HepG2 (cell line): ENCODE measurements at regions not wholly inside any gene's neighbourhood (a gene's known extent, or its start where the extent isn't known, plus 50 kb on each side); places are given as distances from the start of the nearest gene placed in this dataset.
"Not testable (repeated sequence)": the region's sequence is repeated elsewhere in the genome, so short reads cannot be mapped to it uniquely, and the experiment has no call there.

Experiments used
- ATAC-seq: fragments of 200-7000 bp; cut with Tn5 transposase; 3 replicates; pipeline ENCODE4 v1.9.1; 2020; ENCODE audit warnings: mild to moderate bottlenecking, moderate library complexity
- BruUV-seq: library from RNA; stranded (reverse); fragments of 400-500 nt; replicated peaks from 2 replicates; lab custom pipeline; 2021; lab: Mats Ljungman, UMichigan
- CTCF ChIA-PET: fragments of 300-600 bp; formaldehyde crosslinking; extraction: SDS; loops from one replicate; lab custom pipeline; 2021; ENCODE audit warnings: low total read pairs, inconsistent platforms, low intra/inter-chr PET ratio; lab: Yijun Ruan, JAX
- POLR2A ChIA-PET: fragments of 350-600 bp; sonication (Branson Sonifier 250); formaldehyde crosslinking; loops from one replicate; lab custom pipeline; 2020; ENCODE audit warnings: antibody characterized with exemption, inconsistent platforms; lab: Yijun Ruan, JAX
- DNase-seq: peaks from one replicate; pipeline ENCODE4 v3.0.0-alpha.2; 2015; ENCODE audit warnings: low spot score
- FAIRE-seq: peaks from 3 replicates; lab custom pipeline; 2011; peaks lifted over from hg19 to GRCh38; lab: Jason Lieb, UNC
- H2AFZ ChIP-seq: one replicate; pipeline ENCODE4 v1.6.1; 2011; ENCODE audit warnings: low read length, inconsistent platforms
- H3K27ac ChIP-seq: fragments of 300-600 bp; 3 replicates; pipeline ENCODE4 v1.8.0; 2011; ENCODE audit warnings: mixed run types, mild to moderate bottlenecking, mixed read lengths, low read length, inconsistent platforms; ENCODE audit not compliant: insufficient read depth; ENCODE audit errors: extremely low read length
- H3K27me3 ChIP-seq, 2 experiments: fragments of 200-600 bp in 1 of 2; 2 replicates in 1 of 2; 3 replicates in 1 of 2; pipeline versions ENCODE4 v1.6.0 to v1.8.0; 2011; ENCODE audit warnings: low read length in 2 of 2, mild to moderate bottlenecking in 2 of 2, moderate library complexity in 2 of 2, inconsistent platforms in 1 of 2; ENCODE audit not compliant: insufficient read depth in 2 of 2, control insufficient read depth in 1 of 2
- H3K36me3 ChIP-seq, 2 experiments: fragments of 200-600 bp in 1 of 2; replicated peaks in 1 of 2; 2 replicates in 1 of 2; 3 replicates in 1 of 2; pipeline versions ENCODE4 v1.5.1 to v1.8.0; 2011; ENCODE audit warnings: low read length in 2 of 2, inconsistent platforms in 1 of 2; ENCODE audit not compliant: insufficient read depth in 2 of 2, control insufficient read depth in 1 of 2
- H3K4me1 ChIP-seq: 2 replicates; pipeline ENCODE4 v1.5.1; 2012; ENCODE audit warnings: low read length, inconsistent platforms; ENCODE audit not compliant: insufficient read depth
- H3K4me2 ChIP-seq: 2 replicates; pipeline ENCODE4 v1.6.0; 2011; ENCODE audit warnings: low read depth, low read length, inconsistent platforms
- H3K4me3 ChIP-seq, 3 experiments: fragments of 200-600 bp in 1 of 3; sonication (generic), shearing (Covaris generic) in 1 of 3; replicated peaks in 1 of 3; 2 replicates each; pipeline ENCODE4 v1.5.1; 2011 to 2016; ENCODE audit warnings: low read length in 3 of 3, inconsistent platforms in 2 of 3, low read depth in 2 of 3, mild to moderate bottlenecking in 2 of 3, control low read depth in 1 of 3, mixed read lengths in 1 of 3; ENCODE audit not compliant: insufficient read depth in 1 of 3
- H3K79me2 ChIP-seq: one replicate; pipeline ENCODE4 v1.6.1; 2011; ENCODE audit warnings: low read length, inconsistent platforms; ENCODE audit not compliant: insufficient read depth
- H3K9ac ChIP-seq: 2 replicates; pipeline ENCODE4 v1.6.0; 2011; ENCODE audit warnings: mild to moderate bottlenecking, low read depth, low read length, inconsistent platforms; ENCODE audit not compliant: insufficient read depth
- H3K9me3 ChIP-seq: 2 replicates; pipeline ENCODE4 v1.5.1; 2012; ENCODE audit warnings: mild to moderate bottlenecking, low read length
- H4K20me1 ChIP-seq: 2 replicates; pipeline ENCODE4 v1.6.0; 2011; ENCODE audit warnings: inconsistent platforms, mild to moderate bottlenecking, low read length, moderate library complexity; ENCODE audit not compliant: insufficient read depth
- ADNP ChIP-seq: sonication (generic); formaldehyde crosslinking; IDR thresholded peaks from 2 replicates; pipeline ENCODE4 v1.4.0; 2020; ENCODE audit warnings: missing genetic modification reagents
- HDAC2 ChIP-seq: sonication (generic); formaldehyde crosslinking; IDR thresholded peaks from 2 replicates; pipeline ENCODE4 v1.4.0; 2020; ENCODE audit warnings: missing genetic modification reagents
- PAXIP1 ChIP-seq: sonication (generic); formaldehyde crosslinking; conservative IDR thresholded peaks from 2 replicates; pipeline ENCODE4 v1.4.0; 2020; ENCODE audit warnings: mild to moderate bottlenecking, missing genetic modification reagents, moderate library complexity
- SAP130 ChIP-seq: IDR thresholded peaks from 2 replicates; pipeline ENCODE4 v1.6.1; 2016; ENCODE audit warnings: low read depth
- ZGPAT ChIP-seq: IDR thresholded peaks from 2 replicates; pipeline ENCODE4 v1.6.1; 2016; ENCODE audit warnings: mild to moderate bottlenecking
- ZNF609 ChIP-seq: sonication (generic); formaldehyde crosslinking; IDR thresholded peaks from 2 replicates; pipeline ENCODE4 v1.4.0; 2020; ENCODE audit warnings: mild to moderate bottlenecking, missing genetic modification reagents, borderline replicate concordance
- ZNF770 ChIP-seq: sonication (generic); formaldehyde crosslinking; IDR thresholded peaks from 2 replicates; pipeline ENCODE4 v1.5.0; 2020; ENCODE audit warnings: mild to moderate bottlenecking, missing genetic modification reagents
- WGBS: methylation state at CpG from one replicate; pipeline ENCODE4 v1.1.6; 2017; ENCODE audit warnings: low lambda C conversion rate; 5-methylcytosine and 5-hydroxymethylcytosine counted together
- in situ Hi-C: cut with HindIII; loops from 2 replicates; pipeline ENCODE4 v1.10.0; 2017; ENCODE audit warnings: low pct_unique_long_range_greater_than_20kb; ENCODE audit not compliant: extremely low pct_ligation_motif_present
- intact Hi-C: fragments of 100-400 bp; cut with micrococcal nuclease; formaldehyde crosslinking; loops from one replicate; pipeline ENCODE4 v1.10.0; 2022; ENCODE audit not compliant: unreplicated experiment

- BruUV-seq, H3K36me3 ChIP-seq, H3K9ac ChIP-seq, H4K20me1 ChIP-seq, H2AFZ ChIP-seq, intact Hi-C loops, H3K79me2 ChIP-seq, H3K4me3 ChIP-seq, CTCF ChIA-PET, H3K27me3 ChIP-seq, H3K27ac ChIP-seq, in situ Hi-C loops, H3K4me2 ChIP-seq, H3K9me3 ChIP-seq: not testable (repeated sequence)
- H3K4me1 ChIP-seq, result peaks cover 28% of the 10 kb centered on the region
- 23% methylated on average over 7 of the region's 7 CpGs for WGBS
- peak; percentile 68 for ATAC-seq
- FAIRE-seq, result peak; percentile 64
- DNase-seq, result peak; percentile 48
- POLR2A ChIA-PET, result interaction anchor here (0.7 to 1.5 kb wide), 3 partner anchors 9 to 65 kb away, joined by 3 to 5 read pairs (median 3); partner anchors contain the start of gene ERV3-1
- TF ChIP-seq ZNF609 (CRISPR knock-in tag) (peak; percentile 22; the same call in 1 of the 2 replicates), ADNP (CRISPR knock-in tag) (peak; percentile 87), PAXIP1 (CRISPR knock-in tag) (peak; percentile 56), ZGPAT (peak; percentile 32; the same call in 1 of the 2 replicates), SAP130 (CRISPR knock-in tag) (peak; percentile 37; the same call in 1 of the 2 replicates), ZNF770 (CRISPR knock-in tag) (0 out of 2 replicates have a peak, but pooled peaks have one; percentile 25), HDAC2 (CRISPR knock-in tag) (peak; percentile 45; the same call in 1 of the 2 replicates)
These were observed 65.5 kb upstream of the ERV3-1 start for GRCh38 chr7:65071854-65072431.
